GM19452 (cell line): ENCODE measurements at regions not wholly inside any gene's neighbourhood (a gene's known extent, or its start where the extent isn't known, plus 50 kb on each side); places are given as distances from the start of the nearest gene placed in this dataset.

Source experiments
- ATAC-seq: cut with Tn5 transposase; IDR thresholded peaks from one replicate; pipeline ENCODE4 v1.9.1; 2021; ENCODE audit not compliant: unreplicated experiment

DNA sequence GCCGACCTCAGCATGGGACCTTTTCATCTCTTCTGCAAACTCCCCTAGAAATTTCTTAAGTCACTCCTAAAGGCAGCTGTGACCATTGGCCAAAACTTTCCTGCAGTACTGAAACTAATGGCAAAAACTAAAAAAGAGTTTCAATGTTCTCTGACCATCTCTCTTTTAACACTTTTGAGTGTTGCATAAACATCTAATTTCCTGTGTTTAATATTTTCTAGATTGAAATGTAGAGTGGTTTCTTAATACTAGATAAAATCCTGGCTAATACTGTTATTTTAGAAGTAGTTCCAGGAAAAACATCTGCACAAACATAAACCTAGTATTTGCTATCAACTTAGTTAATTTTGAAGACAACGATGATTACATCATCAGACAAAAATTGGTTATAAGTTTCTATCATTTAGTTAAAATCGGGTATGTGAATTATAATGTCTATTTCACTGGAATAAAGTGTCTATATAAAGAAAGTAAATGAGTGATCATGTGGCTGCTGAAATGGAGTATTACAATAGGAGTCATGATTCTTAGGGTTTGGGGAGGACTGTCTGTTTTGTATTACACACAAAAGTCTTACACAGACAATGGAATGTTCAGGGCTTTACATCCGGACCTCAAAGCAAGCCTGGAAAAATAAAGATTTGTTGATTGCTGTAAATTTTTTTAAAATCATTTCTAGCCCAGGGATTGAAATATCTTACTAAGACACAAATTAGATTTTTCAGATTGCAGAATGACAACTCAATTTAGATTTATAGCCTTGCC is 1323.4 kb downstream of the C4orf33 start:
- ATAC-seq: no peak

- no peak for ATAC-seq
These were observed 1326.3 kb downstream of the C4orf33 start for GRCh38 chr4:130422261-130422660.

GRCh38 chr4:130424211-130424610 is 1328.3 kb downstream of the C4orf33 start:
- ATAC-seq: no peak

- no peak for ATAC-seq
These were observed 1336.3 kb downstream of the C4orf33 start for GRCh38 chr4:130432289-130432688.

GRCh38 chr4:130449741-130450140 is 1353.8 kb downstream of the C4orf33 start:
- ATAC-seq: no peak

DNA sequence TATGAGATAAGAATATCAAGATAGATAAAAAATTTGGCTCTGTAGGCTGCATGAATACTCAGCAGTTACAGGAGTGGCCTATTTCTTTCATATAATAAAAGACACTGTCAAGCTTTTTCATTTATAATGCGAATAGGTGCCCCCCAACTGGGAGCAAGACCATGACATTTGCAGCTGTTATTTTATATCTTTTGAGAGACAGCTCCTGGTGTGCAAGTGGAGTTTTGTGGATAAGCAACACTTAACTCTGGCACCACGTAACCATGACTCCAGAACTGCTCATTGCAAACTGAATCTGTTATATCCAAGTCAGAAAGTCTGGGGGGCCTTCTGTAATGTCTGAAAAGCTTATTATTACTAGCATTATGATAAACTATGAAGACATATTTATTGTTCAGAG is 1372.4 kb downstream of the C4orf33 start:
- no peak for ATAC-seq

- ATAC-seq: no peak
These were observed 1382.5 kb downstream of the C4orf33 start for GRCh38 chr4:130478406-130478805.

GRCh38 chr4:130479020-130479419 is 1383.1 kb downstream of the C4orf33 start:
- ATAC-seq: no peak

GRCh38 chr4:130479674-130480073 is 1383.7 kb downstream of the C4orf33 start:
- no peak for ATAC-seq

DNA sequence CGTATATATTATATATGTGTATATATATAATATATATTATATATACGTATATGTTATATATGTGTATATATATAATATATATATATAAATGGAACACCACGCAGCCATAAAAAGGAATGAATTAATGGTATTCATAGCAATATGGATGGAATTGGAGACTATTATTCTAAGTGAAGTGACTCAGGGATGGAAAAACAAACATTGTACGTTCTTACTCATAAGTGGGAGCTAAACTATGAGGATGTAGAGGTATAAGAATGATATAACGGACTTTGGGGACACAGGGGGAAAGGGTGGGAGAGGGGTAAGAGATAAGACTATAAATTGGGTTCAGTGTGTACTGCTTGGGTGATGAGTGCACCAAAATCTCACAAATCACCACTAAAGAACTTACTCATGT is 1388.9 kb downstream of the C4orf33 start:
- ATAC-seq: no peak

- ATAC-seq: no peak
These were observed 1389.4 kb downstream of the C4orf33 start for GRCh38 chr4:130485371-130485770.

- no peak for ATAC-seq
These were observed 1390.2 kb downstream of the C4orf33 start for GRCh38 chr4:130486186-130486585.

DNA sequence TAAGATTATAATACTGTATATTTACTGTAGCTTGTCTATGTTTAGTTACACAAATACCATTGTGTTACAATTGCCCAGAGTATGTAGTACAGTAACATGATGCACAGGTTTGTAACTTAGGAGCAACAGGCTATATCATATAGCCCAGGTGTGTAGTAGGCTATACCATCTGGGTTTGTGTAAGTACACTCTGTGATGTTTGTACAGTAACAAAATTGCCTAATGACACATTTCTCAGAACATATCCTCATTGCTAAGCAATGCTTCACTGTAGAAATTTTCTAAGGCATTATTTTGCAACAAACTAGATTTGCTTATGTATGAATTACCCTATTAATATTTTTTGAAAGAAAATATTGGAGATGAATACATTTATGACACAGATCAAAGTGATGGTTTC is 1390.9 kb downstream of the C4orf33 start:
- ATAC-seq: no peak

DNA sequence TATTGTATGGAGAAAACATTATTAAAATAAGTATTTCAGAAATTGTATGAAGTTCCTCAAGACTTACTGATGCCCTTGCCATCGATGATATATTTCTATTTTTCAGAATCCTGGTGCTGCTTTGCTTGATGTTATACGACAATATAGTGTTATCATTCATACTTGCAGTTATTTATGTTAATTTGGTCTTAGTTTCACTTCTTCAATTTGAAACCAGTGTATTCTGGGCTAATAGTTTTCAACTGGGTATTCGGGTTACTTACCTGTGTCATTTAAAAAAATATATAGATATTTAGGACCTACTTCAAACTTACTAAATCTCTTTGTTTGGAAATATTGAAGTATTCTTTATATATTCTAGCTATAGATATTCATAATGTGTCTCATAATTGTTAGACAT is 1414.7 kb downstream of the C4orf33 start:
- ATAC-seq: no peak

DNA sequence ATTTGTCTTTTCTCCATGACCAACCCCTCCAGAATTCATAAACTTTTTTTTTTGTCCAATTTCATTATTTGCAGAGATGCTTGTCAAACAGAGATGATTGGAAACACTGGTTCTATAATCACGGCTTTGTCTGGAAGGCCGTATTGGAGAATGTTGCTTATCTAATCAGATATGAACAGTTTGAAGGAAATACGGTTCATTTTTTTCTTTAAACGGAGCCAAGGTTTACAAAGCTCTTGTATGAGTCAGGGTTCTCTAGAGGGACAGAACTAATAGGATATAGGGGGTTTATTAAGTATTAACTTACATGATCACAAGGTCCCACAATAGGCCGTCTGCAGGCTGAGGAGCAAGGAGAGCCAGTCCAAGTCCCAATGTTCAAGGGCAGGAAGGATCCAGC is 1415.8 kb downstream of the C4orf33 start:
- no peak for ATAC-seq

DNA sequence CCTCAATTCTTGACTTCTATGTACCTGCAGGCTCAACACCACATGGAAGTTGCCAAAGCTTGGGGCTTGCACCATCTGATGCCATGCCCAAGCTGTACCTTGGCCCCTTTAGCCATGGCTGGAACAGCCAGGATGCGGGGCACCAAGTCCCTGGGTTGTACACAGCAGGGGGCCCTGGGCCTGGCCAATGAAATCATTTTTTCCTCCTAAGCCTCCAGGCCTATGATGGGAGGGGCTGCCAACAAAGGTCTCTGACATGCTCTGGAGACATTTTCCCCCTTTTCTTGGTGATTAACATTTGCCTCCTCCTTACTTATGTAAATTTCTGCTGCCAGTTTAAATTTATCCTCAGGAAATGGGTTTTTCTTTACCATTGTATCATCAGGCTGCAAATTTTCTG is 1428.1 kb downstream of the C4orf33 start:
- ATAC-seq: no peak

GRCh38 chr4:130530505-130530904 is 1434.6 kb downstream of the C4orf33 start:
- ATAC-seq: no peak

DNA sequence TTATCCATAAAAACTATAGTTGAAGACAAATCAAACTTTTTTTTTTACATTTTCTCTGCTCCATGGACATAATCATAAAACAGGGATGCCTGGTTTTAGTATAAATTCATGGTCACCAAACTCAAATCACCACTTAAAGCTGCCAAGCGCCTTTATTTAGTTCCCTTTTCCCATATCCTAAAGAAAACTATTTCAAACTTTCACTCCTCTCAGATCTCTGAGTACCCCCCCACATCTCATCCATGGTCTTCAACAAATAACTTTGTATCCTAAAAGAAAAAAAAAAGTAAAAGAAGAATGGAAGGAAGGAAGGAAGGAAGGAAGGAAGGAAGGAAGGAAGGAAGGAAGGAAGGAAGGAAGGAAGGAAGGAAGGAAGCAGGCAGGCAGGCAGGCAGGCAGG is 1438.7 kb downstream of the C4orf33 start:
- no peak for ATAC-seq

- ATAC-seq: no peak
These were observed 1447.0 kb downstream of the C4orf33 start for GRCh38 chr4:130542953-130543352.

DNA sequence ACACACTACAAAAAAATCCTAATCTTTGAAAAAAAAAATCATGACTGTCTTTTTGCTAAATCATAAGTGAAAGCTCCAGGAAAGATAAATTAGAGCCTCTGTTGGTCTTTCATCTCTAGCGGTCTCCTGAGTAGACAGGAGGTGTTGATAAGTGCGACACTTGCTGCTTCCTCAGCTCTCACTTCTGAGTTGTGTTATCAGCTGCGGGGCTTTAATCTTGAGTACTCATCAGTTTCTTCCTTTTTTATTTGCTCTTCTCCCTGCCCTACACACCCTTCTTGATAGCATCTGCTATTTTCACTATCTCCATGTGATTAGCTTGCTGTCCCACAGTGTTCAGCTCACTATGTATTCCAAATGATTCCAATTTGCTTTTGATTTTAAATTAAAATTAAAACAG is 1449.2 kb downstream of the C4orf33 start:
- no peak for ATAC-seq

DNA sequence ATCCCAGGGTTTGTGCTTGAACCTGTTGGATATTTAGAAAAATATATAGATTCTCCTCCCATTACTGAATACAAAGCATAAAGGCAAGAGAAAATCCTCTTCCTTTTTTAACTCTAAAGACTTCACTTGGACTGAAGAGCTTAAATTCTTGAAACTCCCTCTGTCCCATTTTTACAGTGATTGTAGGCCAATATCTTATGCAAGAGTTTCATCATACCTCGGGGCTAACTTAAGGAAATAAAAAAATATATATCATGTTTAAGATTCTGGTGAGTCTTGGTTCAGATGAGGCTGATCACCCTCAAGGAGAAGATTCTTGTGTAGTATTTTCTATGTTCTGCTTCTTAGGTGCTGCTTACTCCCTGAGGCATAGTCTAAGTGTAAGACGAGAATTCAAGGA is 1449.6 kb downstream of the C4orf33 start:
- no peak for ATAC-seq

- no peak for ATAC-seq
These were observed 1463.3 kb downstream of the C4orf33 start for GRCh38 chr4:130559268-130559667.

- no peak for ATAC-seq
These were observed 1467.4 kb downstream of the C4orf33 start for GRCh38 chr4:130563185-130563888.
